A549 (cell line): ENCODE measurements at regions not wholly inside any gene's neighbourhood (a gene's known extent, or its start where the extent isn't known, plus 50 kb on each side); places are given as distances from the start of the nearest gene placed in this dataset.

Experiments used
- POLR2A ChIP-seq: IDR thresholded peaks from 2 replicates; pipeline ENCODE4 v1.6.1; 2012; ENCODE audit warnings: mild to moderate bottlenecking, low read length
- TF ChIP-seq, protein P1 (sequence below): fragments of >200 bp; sonication (Bioruptor Twin); formaldehyde crosslinking; IDR thresholded peaks from 3 replicates; pipeline ENCODE4 v1.5.1; 2016

DNA sequence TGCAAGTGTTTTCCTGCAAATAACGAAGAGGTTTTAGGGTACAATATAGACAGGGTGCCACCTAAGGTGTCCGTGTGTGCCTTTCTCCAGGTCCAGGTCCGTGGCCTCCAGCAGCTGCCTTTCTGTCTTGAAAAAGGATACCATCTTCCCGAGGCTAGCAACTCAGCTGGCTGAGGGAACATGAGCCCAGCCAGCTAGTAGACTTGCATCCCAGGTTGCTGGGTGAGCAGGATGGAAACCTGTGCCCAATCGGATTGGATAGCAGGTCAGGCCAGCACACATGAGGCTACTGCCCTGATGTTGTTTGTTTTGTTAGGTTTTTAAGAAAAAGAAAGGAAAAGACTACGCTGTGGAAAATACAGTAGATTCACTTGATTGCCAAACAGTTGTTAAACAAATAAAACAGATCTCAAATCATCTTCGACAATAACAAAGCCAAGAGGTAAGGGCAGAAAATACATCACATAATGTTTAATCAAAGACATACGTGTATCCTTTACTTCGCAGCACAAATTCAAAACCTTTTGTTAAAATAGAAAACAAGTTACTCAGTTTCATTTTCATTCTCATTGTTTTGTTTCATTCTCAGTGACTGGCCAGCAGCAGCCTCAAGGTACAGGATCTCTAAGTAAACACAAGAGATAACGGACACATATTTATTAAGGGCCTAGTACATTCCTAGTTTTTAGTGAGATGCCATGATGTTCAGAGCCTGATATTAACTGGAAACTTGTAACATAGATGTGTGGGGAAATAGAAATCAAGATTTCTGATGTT, 661.2 kb upstream of the NR2F2 start:
- TF ChIP-seq, protein P1, sequence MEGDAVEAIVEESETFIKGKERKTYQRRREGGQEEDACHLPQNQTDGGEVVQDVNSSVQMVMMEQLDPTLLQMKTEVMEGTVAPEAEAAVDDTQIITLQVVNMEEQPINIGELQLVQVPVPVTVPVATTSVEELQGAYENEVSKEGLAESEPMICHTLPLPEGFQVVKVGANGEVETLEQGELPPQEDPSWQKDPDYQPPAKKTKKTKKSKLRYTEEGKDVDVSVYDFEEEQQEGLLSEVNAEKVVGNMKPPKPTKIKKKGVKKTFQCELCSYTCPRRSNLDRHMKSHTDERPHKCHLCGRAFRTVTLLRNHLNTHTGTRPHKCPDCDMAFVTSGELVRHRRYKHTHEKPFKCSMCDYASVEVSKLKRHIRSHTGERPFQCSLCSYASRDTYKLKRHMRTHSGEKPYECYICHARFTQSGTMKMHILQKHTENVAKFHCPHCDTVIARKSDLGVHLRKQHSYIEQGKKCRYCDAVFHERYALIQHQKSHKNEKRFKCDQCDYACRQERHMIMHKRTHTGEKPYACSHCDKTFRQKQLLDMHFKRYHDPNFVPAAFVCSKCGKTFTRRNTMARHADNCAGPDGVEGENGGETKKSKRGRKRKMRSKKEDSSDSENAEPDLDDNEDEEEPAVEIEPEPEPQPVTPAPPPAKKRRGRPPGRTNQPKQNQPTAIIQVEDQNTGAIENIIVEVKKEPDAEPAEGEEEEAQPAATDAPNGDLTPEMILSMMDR, result no peak
- no peak for TF ChIP-seq POLR2A
